Neural crest cell (in vitro differentiated cells): ENCODE measurements at regions not wholly inside any gene's neighbourhood (a gene's known extent, or its start where the extent isn't known, plus 50 kb on each side); places are given as distances from the start of the nearest gene placed in this dataset.

Experiments used
- DNase-seq: peaks from one replicate; pipeline ENCODE4 v3.0.0; 2021; ENCODE audit warnings: low read depth, mixed read lengths, low spot score
- H3K27ac Mint-ChIP-seq: one replicate; pipeline ENCODE4 v1.8.0; 2021; ENCODE audit warnings: mild to moderate bottlenecking, mixed read lengths; ENCODE audit not compliant: unreplicated experiment
- H3K27me3 Mint-ChIP-seq: 2 replicates; pipeline ENCODE4 v1.8.0; 2021; ENCODE audit warnings: low read depth, mild to moderate bottlenecking, mixed read lengths
- H3K36me3 Mint-ChIP-seq: 2 replicates; pipeline ENCODE4 v1.8.0; 2021; ENCODE audit warnings: low read depth, mild to moderate bottlenecking, mixed read lengths
- H3K4me1 Mint-ChIP-seq: 2 replicates; pipeline ENCODE4 v1.8.0; 2021; ENCODE audit warnings: mixed read lengths
- H3K4me3 Mint-ChIP-seq: one replicate; pipeline ENCODE4 v1.8.0; 2021; ENCODE audit warnings: mild to moderate bottlenecking, mixed read lengths
- H3K9me3 Mint-ChIP-seq: 2 replicates; pipeline ENCODE4 v1.8.0; 2021; ENCODE audit warnings: mixed read lengths
- TF ChIP-seq, protein P1 (sequence below): fragments of 200-600 bp; sonication (generic); conservative IDR thresholded peaks from 2 replicates; pipeline ENCODE4 v1.5.0; 2021; ENCODE audit warnings: antibody characterized with exemption, mild to moderate bottlenecking

DNA sequence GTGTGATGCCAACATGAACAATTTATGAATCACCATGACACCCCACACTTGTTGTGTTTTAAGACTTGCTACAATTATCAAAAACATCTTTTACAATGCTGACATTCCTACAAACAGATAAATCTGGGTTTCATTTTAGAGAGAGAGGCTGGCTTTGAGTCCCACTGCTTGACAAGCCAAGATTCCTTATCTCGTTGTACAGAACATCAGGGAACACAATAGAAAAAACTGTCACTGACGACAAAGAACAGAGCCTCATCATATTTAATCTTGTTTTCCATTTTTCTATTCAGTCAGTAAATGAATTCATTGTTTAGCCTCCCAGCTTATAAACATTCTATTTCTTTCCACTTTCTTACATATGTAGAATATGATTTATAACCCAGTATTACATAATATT is 461.6 kb upstream of the VSTM2A start:
- no peak overlapping the region for H3K4me3 Mint-ChIP-seq
- DNase-seq = no peak
- H3K9me3 Mint-ChIP-seq = no peaks in the 10 kb centered on the region
- H3K36me3 Mint-ChIP-seq = no peaks in the 10 kb centered on the region
- no peaks in the 10 kb centered on the region for H3K4me1 Mint-ChIP-seq
- no peaks in the 10 kb centered on the region for H3K27me3 Mint-ChIP-seq
- TF ChIP-seq, protein P1, sequence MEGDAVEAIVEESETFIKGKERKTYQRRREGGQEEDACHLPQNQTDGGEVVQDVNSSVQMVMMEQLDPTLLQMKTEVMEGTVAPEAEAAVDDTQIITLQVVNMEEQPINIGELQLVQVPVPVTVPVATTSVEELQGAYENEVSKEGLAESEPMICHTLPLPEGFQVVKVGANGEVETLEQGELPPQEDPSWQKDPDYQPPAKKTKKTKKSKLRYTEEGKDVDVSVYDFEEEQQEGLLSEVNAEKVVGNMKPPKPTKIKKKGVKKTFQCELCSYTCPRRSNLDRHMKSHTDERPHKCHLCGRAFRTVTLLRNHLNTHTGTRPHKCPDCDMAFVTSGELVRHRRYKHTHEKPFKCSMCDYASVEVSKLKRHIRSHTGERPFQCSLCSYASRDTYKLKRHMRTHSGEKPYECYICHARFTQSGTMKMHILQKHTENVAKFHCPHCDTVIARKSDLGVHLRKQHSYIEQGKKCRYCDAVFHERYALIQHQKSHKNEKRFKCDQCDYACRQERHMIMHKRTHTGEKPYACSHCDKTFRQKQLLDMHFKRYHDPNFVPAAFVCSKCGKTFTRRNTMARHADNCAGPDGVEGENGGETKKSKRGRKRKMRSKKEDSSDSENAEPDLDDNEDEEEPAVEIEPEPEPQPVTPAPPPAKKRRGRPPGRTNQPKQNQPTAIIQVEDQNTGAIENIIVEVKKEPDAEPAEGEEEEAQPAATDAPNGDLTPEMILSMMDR = no peak
- H3K27ac Mint-ChIP-seq = no peak overlapping the region

DNA sequence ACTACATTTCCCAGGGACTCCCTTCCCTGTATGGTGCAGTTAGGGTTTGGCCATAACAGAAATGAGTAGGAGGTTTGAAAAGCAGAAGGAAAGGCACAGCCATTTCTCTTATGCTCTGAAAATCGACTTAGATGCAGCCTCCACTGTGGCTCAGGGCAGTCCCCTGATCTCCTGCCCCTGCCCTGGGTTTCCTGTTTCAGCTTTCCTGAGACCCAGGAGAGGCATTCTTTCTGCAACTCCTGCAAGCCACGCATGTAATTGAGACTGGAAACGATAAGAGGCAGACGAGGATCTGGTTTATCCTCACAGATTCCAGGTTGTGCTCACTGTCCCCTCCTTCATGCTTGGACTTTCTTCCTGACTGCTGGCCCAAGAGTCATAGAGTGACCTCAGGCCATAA is 461.2 kb upstream of the VSTM2A start:
- no peak for DNase-seq
- no peaks in the 10 kb centered on the region for H3K4me1 Mint-ChIP-seq
- TF ChIP-seq, protein P1 = no peak
- H3K36me3 Mint-ChIP-seq = no peaks in the 10 kb centered on the region
- H3K27ac Mint-ChIP-seq = no peak overlapping the region
- no peaks in the 10 kb centered on the region for H3K27me3 Mint-ChIP-seq
- no peak overlapping the region for H3K4me3 Mint-ChIP-seq
- peaks cover 2% of the 10 kb centered on the region for H3K9me3 Mint-ChIP-seq

DNA sequence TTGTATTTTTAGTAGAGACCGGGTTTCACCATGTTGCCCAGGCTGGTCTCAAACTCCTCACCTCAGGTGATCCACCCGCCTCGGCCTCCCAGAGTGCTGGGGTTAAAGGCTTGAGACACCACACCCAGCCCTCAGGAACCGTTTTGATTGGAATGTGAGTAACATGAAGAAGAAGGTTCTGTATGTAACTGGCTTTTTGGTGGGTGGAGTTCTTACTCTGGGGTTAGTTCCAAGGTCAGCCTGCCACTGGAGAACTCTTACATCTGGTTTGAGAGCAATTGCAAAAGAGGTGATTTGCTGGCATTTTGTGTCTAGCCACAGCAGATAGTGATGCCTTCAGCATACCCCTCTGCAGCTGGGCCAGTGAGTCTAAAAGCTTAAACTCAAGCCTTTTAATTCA is 457.8 kb upstream of the VSTM2A start:
- Mint-ChIP-seq H3K27me3 (no peaks in the 10 kb centered on the region), H3K4me1 (no peaks in the 10 kb centered on the region), H3K9me3 (peaks cover 3% of the 10 kb centered on the region), H3K27ac (no peak overlapping the region), H3K36me3 (no peaks in the 10 kb centered on the region), H3K4me3 (no peak overlapping the region)
- DNase-seq = no peak
- TF ChIP-seq, protein P1 = no peak

DNA sequence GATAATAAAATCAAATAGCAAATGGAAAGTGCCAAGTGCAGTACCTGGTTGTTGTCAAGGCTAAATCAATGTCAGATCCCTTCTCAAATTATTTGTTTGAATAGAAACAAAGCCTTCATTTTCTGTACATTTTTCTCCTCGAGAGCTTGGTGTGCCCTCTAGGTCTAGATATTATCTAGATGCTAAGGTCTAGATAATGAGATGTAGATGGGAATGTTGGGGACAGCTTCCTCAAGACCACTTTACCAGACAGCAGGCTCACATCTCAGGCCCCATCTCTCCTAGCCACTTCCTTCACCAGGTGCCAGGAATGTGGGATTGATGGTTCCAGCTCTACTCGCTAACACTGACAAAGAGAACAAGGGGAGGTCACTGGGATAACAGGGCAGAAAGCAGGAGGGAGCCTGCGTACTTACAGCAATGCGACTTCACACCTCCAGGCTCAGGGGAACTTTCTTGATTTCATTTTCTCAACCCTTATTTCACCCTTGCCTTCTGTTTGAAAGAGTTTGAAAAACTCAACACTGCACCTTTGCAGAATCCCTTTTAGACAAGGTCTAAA is 451.4 kb upstream of the VSTM2A start:
- no peak for DNase-seq
- Mint-ChIP-seq H3K9me3 (peaks cover 7% of the 10 kb centered on the region), H3K4me1 (no peaks in the 10 kb centered on the region), H3K4me3 (no peak overlapping the region), H3K27ac (no peak overlapping the region), H3K27me3 (no peaks in the 10 kb centered on the region), H3K36me3 (no peaks in the 10 kb centered on the region)
- TF ChIP-seq, protein P1 = no peak

DNA sequence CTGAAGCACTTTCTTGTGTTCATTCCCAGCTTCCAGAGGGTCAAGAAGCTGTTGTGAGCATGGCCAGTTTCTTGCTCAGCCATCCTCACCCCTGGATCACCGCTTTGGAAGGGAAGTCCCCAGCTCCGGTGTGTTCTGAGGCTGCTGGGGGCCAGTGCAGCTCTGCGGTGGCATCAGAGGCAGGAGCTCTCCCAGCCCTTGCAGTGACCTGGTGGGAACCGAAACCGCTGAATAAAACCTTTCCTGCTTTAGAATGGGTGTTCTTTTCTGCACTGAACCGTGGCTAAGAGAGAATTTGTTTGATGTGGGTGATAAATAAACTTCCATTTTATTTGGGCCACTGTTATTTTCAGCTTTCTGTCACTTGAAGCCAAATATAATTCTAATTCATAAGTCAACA is 450.9 kb upstream of the VSTM2A start:
- Mint-ChIP-seq H3K36me3 (no peaks in the 10 kb centered on the region), H3K9me3 (peaks cover 5% of the 10 kb centered on the region), H3K4me3 (no peak overlapping the region), H3K27ac (no peak overlapping the region), H3K27me3 (no peaks in the 10 kb centered on the region), H3K4me1 (no peaks in the 10 kb centered on the region)
- TF ChIP-seq, protein P1 = no peak
- no peak for DNase-seq

DNA sequence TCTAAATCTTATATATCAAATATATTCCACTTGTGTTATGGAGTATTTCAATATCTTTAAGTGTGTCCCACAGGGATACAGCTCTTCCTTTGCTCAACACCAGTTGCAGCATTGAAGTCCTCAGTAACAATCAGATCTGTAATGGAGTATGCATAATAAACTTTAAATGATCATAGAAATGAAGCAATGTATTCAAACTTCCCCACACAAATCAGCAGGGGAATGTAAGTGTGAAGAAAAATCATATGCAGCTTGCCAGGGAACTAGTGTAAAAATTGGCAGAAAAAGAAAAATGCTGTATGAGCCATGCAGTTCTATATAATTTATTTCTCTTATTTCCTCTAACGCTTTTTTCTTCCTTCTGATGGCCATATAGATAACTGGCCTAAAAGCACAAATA is 444.3 kb upstream of the VSTM2A start:
- Mint-ChIP-seq H3K36me3 (no peaks in the 10 kb centered on the region), H3K4me1 (no peaks in the 10 kb centered on the region), H3K27me3 (no peaks in the 10 kb centered on the region), H3K4me3 (no peak overlapping the region), H3K9me3 (peaks cover 4% of the 10 kb centered on the region), H3K27ac (no peak overlapping the region)
- TF ChIP-seq, protein P1 = no peak
- DNase-seq = no peak
